Endothelial cell of umbilical vein (primary cell): ENCODE measurements at regions not wholly inside any gene's neighbourhood (a gene's known extent, or its start where the extent isn't known, plus 50 kb on each side); places are given as distances from the start of the nearest gene placed in this dataset.

Experiments used
- BruUV-seq: library from RNA; stranded (reverse); fragments of 400-500 nt; replicated peaks from 2 replicates; lab custom pipeline; 2021; lab: Mats Ljungman, UMichigan
- CTCF ChIA-PET: fragments of 300-600, 350-600 bp; sonication (Branson Sonifier 250); formaldehyde crosslinking; loops from one replicate; lab custom pipeline; 2021; ENCODE audit warnings: antibody characterized with exemption, inconsistent platforms; lab: Charles Lee
- POLR2A ChIA-PET: fragments of 300-600, 350-600 bp; sonication (Branson Sonifier 250); formaldehyde crosslinking; loops from one replicate; lab custom pipeline; 2021; ENCODE audit warnings: antibody characterized with exemption, inconsistent platforms; lab: Charles Lee
- DNase-seq: peaks from one replicate; pipeline ENCODE4 v3.0.0-alpha.2; 2011; ENCODE audit warnings: low read depth, low spot score
- FAIRE-seq: peaks from 2 replicates; lab custom pipeline; 2011; peaks lifted over from hg19 to GRCh38; lab: Jason Lieb, UNC
- H2AFZ ChIP-seq: 2 replicates; pipeline ENCODE4 v1.6.0; 2012; ENCODE audit warnings: low read depth, low read length, control low read depth, inconsistent platforms
- H3K27ac ChIP-seq: 2 replicates; pipeline ENCODE4 v1.5.1; 2011; ENCODE audit warnings: low read depth, mild to moderate bottlenecking, control low read depth, low read length, moderate library complexity; ENCODE audit not compliant: insufficient read depth
- H3K27me3 ChIP-seq, 2 experiments: 2 replicates each; pipeline versions ENCODE4 v1.6.0 to v1.6.1; 2011; ENCODE audit warnings: low read length in 2 of 2, mixed read lengths in 1 of 2; ENCODE audit not compliant: control insufficient read depth in 2 of 2, insufficient read depth in 2 of 2
- H3K36me3 ChIP-seq, 2 experiments: 2 replicates in 1 of 2; 3 replicates in 1 of 2; pipeline ENCODE4 v1.5.1; 2011; ENCODE audit warnings: low read length in 2 of 2, mild to moderate bottlenecking in 1 of 2, moderate library complexity in 1 of 2; ENCODE audit not compliant: control insufficient read depth in 2 of 2, insufficient read depth in 2 of 2; ENCODE audit errors: extremely low read depth in 1 of 2
- H3K4me1 ChIP-seq: 3 replicates; pipeline ENCODE4 v1.5.1; 2011; ENCODE audit warnings: mild to moderate bottlenecking, low read length; ENCODE audit not compliant: control insufficient read depth, insufficient read depth; ENCODE audit errors: extremely low read depth
- H3K4me2 ChIP-seq: 2 replicates; pipeline ENCODE4 v1.6.1; 2011; ENCODE audit warnings: low read length, control low read depth, mixed read lengths; ENCODE audit not compliant: insufficient read depth
- H3K4me3 ChIP-seq, 3 experiments: fragments of 200-600 bp in 1 of 3; sonication (generic), shearing (Covaris generic) in 1 of 3; replicated peaks in 1 of 3; 2 replicates each; pipeline ENCODE4 v1.5.1; 2011 to 2016; ENCODE audit warnings: control low read depth in 3 of 3, low read length in 3 of 3, mild to moderate bottlenecking in 2 of 3, inconsistent platforms in 1 of 3, low read depth in 1 of 3, moderate library complexity in 1 of 3; ENCODE audit not compliant: insufficient read depth in 1 of 3
- H3K79me2 ChIP-seq: 2 replicates; pipeline ENCODE4 v1.6.0; 2012; ENCODE audit warnings: low read length, inconsistent platforms; ENCODE audit not compliant: control insufficient read depth, insufficient read depth
- H3K9ac ChIP-seq: replicated peaks from 2 replicates; pipeline ENCODE3; 2011; ENCODE audit warnings: low read length, control low read depth; ENCODE audit not compliant: insufficient read depth; ENCODE audit errors: extremely low read depth
- H3K9me1 ChIP-seq: replicated peaks from 3 replicates; pipeline ENCODE4 v1.6.0; 2011; ENCODE audit warnings: mild to moderate bottlenecking, low read length; ENCODE audit not compliant: control insufficient read depth, insufficient read depth; ENCODE audit errors: extremely low read depth
- H3K9me3 ChIP-seq: replicated peaks from 2 replicates; pipeline ENCODE4 v1.5.1; 2012; ENCODE audit warnings: low read length, inconsistent platforms; ENCODE audit not compliant: control insufficient read depth, insufficient read depth
- H4K20me1 ChIP-seq: replicated peaks from 2 replicates; pipeline ENCODE3; 2011; ENCODE audit warnings: mild to moderate bottlenecking, low read length; ENCODE audit not compliant: control insufficient read depth, insufficient read depth; ENCODE audit errors: extremely low read depth
- EZH2 ChIP-seq: IDR thresholded peaks from 2 replicates; pipeline ENCODE4 v1.6.1; 2012; ENCODE audit warnings: borderline replicate concordance, low read depth, mild to moderate bottlenecking, moderate library complexity, low read length, inconsistent platforms; ENCODE audit not compliant: severe bottlenecking
- FOS ChIP-seq: IDR thresholded peaks from 2 replicates; pipeline ENCODE4 v1.6.1; 2011; ENCODE audit warnings: mild to moderate bottlenecking, low read length, moderate library complexity, borderline replicate concordance; ENCODE audit not compliant: insufficient read depth
- GATA2 ChIP-seq: IDR thresholded peaks from 2 replicates; pipeline ENCODE4 v1.7.0; 2011; ENCODE audit warnings: low read depth, mild to moderate bottlenecking, moderate library complexity, mixed read lengths, low read length; ENCODE audit not compliant: insufficient read length, insufficient read depth
- JUN ChIP-seq: IDR thresholded peaks from 2 replicates; pipeline ENCODE4 v1.6.1; 2011; ENCODE audit warnings: borderline replicate concordance, low read depth; ENCODE audit not compliant: insufficient read length, insufficient read depth
- MYC ChIP-seq: IDR thresholded peaks from one replicate; pipeline ENCODE4 v1.6.1; 2011; ENCODE audit warnings: mild to moderate bottlenecking, low read depth, low read length
- POLR2A ChIP-seq: IDR thresholded peaks from 2 replicates; pipeline ENCODE4 v1.6.1; 2012; ENCODE audit warnings: low read depth, mild to moderate bottlenecking, control low read depth, low read length
- POLR2AphosphoS5 ChIP-seq: IDR thresholded peaks from 2 replicates; pipeline ENCODE4 v1.6.1; 2012; ENCODE audit warnings: low read depth, mild to moderate bottlenecking, control low read depth, low read length, moderate library complexity; ENCODE audit not compliant: insufficient read depth
- dilution Hi-C: fragments of 300-500 bp; cut with MboI; formaldehyde crosslinking; loops from one replicate; pipeline ENCODE4 v1.15.0; 2019; ENCODE audit warnings: low sequenced_read_pairs; ENCODE audit not compliant: extremely low pct_ligation_motif_present
- intact Hi-C: fragments of 100-400 bp; cut with micrococcal nuclease; formaldehyde crosslinking; loops from one replicate; pipeline ENCODE4 v1.10.0; 2022
- TF ChIP-seq, protein P1 (sequence below), 2 donors: IDR thresholded peaks; 1 replicate in 1 of 2; 2 replicates in 1 of 2; pipeline ENCODE4 v1.5.1; 2011; ENCODE audit warnings: low read length in 2 of 2, mild to moderate bottlenecking in 2 of 2, moderate library complexity in 2 of 2, control low read depth in 1 of 2, inconsistent platforms in 1 of 2, low read depth in 1 of 2; ENCODE audit not compliant: insufficient read depth in 1 of 2; ENCODE audit errors: extremely low read depth in 1 of 2
- TF ChIP-seq, protein P2 (sequence below): IDR thresholded peaks from 2 replicates; pipeline ENCODE4 v1.6.1; 2011; ENCODE audit not compliant: insufficient read depth, insufficient read length

DNA sequence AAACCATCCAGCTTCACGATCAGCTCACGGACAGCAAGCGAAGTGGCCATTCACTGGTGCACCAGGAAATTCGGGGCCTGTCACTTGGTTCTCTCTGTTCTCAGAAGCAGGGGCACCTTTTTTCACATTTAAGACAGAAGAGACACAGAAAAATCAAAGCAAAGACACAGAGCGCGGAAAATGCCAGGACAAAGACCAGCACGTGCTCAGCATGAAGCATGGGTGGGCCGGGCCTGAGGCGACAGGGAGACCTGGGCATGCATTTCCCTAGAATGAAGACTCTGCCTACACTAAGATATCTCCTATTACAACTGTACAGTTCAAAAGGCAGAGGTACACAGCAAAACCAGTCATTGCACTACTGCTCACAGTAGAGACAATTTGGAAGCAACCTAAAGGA lies 117.4 kb upstream of the ID2 start:
- TF ChIP-seq MYC (no peak), POLR2AphosphoS5 (no peak), FOS (no peak), POLR2A (no peak), GATA2 (no peak), JUN (no peak), EZH2 (no peak)
- TF ChIP-seq, protein P1, sequence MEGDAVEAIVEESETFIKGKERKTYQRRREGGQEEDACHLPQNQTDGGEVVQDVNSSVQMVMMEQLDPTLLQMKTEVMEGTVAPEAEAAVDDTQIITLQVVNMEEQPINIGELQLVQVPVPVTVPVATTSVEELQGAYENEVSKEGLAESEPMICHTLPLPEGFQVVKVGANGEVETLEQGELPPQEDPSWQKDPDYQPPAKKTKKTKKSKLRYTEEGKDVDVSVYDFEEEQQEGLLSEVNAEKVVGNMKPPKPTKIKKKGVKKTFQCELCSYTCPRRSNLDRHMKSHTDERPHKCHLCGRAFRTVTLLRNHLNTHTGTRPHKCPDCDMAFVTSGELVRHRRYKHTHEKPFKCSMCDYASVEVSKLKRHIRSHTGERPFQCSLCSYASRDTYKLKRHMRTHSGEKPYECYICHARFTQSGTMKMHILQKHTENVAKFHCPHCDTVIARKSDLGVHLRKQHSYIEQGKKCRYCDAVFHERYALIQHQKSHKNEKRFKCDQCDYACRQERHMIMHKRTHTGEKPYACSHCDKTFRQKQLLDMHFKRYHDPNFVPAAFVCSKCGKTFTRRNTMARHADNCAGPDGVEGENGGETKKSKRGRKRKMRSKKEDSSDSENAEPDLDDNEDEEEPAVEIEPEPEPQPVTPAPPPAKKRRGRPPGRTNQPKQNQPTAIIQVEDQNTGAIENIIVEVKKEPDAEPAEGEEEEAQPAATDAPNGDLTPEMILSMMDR (IDR thresholded peaks at IDR 0.05; ENCODE audit: extremely low read depth in 1 of 2, insufficient read depth in 1 of 2, low read depth in 1 of 2, low read length in 2 of 2): no peak
- TF ChIP-seq, protein P2, sequence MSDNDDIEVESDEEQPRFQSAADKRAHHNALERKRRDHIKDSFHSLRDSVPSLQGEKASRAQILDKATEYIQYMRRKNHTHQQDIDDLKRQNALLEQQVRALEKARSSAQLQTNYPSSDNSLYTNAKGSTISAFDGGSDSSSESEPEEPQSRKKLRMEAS: no peak
- intact Hi-C loops: no loop called here
- Histone ChIP-seq H3K27ac (no peak overlapping the region), H3K9me1 (no peaks in the 10 kb centered on the region), H3K36me3 (no peaks in the 10 kb centered on the region), H3K9me3 (no peaks in the 10 kb centered on the region), H3K4me1 (no peaks in the 10 kb centered on the region), H3K4me2 (no peak overlapping the region), H4K20me1 (no peaks in the 10 kb centered on the region), H3K27me3 (no peaks in the 10 kb centered on the region), H3K79me2 (no peaks in the 10 kb centered on the region), H3K4me3 (no peak overlapping the region), H3K9ac (no peak overlapping the region), H2AFZ (no peak overlapping the region)
- ChIA-PET CTCF (no interaction called here), POLR2A (no interaction called here)
- dilution Hi-C loops: no loop called here
- no peak for DNase-seq
- no peak for FAIRE-seq
- BruUV-seq: no TSS peak
